HG02588 (cell line): ENCODE measurements at regions not wholly inside any gene's neighbourhood (a gene's known extent, or its start where the extent isn't known, plus 50 kb on each side); places are given as distances from the start of the nearest gene placed in this dataset.

Experiments
- ATAC-seq: cut with Tn5 transposase; IDR thresholded peaks from one replicate; pipeline ENCODE4 v1.9.1; 2021; ENCODE audit warnings: mild to moderate bottlenecking, moderate library complexity; ENCODE audit not compliant: unreplicated experiment

GRCh38 chr4:19999775-20000414 lies 251.8 kb upstream of the SLIT2 start:
- ATAC-seq, result no peak

DNA sequence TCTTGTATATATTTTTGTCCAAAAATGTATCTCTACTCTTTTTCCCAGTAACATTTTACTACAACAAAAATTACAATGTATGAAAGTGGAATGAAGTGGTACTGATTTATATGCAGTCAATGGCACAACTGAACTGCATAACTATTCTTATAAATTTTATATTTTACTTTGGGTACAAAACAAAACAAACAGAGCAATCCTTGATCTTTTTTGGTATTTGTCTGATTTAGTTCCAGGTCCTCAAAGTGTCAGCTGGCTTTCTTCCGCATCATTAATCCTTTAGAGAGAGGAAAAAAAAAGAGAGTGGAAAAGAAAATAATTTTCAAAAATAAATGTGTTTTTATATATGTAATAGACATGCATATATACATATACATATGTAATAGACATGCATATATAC lies 252.4 kb upstream of the SLIT2 start:
- ATAC-seq, result no peak

GRCh38 chr4:19993242-19993641 lies 258.5 kb upstream of the SLIT2 start:
- no peak for ATAC-seq

DNA sequence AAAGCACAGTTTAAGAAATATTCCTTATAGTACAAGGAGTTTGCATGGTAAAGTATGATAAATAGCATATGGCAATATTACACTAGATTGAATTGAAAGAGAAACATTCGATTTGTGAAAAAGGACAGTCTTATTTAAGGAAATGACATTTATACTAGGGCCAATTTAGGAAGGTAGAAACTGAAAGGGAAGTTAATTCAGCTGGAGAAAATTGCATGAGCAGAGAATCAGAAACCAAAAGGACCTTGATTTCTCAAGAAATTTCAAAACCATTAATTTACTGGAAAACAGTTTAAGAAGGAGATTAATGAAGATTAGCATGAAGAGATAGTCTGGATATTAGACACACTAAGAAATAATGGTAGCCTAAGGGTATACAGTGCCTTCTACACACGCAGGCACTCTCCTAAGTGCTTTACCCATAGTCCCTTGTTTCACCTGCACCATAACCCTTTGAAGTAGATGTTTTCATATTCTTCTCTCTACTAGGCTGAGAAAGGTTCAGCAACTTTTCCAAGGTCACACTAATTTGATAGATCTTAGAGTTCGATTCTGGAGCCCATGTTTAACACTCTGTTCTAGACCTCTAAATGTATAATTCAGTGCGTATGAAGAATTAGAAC lies 259.1 kb upstream of the SLIT2 start:
- no peak for ATAC-seq

DNA sequence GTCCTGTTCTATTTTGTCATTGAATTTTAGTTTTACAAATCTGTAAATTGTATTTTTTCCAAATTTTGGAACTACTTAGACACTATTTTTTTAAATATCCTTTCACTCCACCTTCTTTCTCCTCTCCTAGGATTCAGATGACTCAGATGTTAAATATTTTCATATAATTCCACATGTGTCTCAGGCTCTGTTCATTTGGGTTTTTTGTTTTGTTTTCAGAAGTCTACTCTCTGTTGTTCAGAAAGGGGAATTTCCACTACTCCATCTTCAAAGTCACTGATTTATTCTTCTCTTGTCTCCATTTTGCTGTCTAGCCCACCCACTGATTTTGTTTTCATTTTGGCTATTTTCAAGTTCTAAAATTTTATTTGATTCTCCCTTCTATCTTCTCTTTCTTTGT lies 264.0 kb upstream of the SLIT2 start:
- no peak for ATAC-seq

DNA sequence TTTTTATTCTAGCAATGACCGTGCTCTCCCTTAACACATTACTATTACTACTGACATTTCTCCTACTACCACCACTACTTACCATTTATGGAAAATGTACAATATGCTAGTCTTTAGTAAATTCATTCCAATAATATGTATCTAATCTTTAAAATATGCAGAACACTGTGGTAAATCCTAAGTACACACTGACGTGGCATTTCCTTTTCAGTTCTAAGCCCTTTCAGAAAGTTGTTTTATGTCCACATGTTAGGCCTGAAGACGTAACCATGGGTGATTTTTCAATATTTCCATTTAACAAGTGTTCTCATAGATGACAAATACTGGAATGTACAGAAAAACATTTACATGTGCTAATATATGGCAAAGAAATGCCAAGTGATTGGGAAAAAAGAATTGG lies 268.6 kb upstream of the SLIT2 start:
- no peak for ATAC-seq

- no peak for ATAC-seq
Observed at GRCh38 chr4:19982556-19982955, 269.1 kb upstream of the SLIT2 start.

- no peak for ATAC-seq
Observed at GRCh38 chr4:19971829-19972228, 279.9 kb upstream of the SLIT2 start.

- ATAC-seq, result no peak
Observed at GRCh38 chr4:19969492-19969891, 282.2 kb upstream of the SLIT2 start.

DNA sequence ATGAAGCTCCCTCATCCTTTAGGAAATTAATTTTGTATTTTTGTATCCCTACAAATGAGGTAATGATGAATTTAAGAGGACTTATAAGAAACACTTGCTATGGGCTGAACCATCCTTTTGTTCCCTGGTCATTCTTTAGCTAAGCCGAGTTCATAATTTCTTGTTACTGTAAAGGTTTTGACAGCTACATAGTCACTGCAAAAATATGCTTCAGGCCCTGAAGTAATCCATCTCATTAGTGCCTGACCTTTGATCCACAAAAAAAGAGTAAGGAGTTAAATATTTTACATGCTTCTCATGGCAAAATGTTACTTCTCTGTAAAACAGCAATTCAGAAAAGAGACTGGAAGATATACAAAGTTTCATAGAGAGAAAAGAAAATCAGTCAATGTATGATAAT lies 290.6 kb upstream of the SLIT2 start:
- no peak for ATAC-seq

GRCh38 chr4:19958848-19959247 lies 292.9 kb upstream of the SLIT2 start:
- ATAC-seq, result no peak

- no peak for ATAC-seq
Observed at GRCh38 chr4:19947349-19947748, 304.4 kb upstream of the SLIT2 start.

GRCh38 chr4:19945979-19946380 lies 305.7 kb upstream of the SLIT2 start:
- ATAC-seq, result no peak

DNA sequence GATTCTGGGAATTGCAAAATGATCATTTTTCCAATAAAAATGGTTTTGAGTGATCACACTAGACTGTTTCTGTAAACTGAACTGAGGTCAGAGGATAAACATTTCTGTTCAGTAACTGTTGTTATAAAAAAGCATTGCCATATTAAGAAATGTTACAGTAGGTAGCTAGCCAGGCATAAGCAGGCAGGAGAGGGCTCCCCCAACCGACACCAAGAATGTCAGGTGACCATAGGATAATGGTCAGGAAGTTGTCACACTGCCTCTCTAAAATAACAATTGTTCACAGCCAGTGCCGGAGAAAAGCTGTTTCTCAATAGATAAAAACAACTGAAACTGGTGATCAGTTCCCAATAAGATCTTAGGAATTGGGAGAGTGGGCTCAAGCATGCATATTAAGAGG lies 306.2 kb upstream of the SLIT2 start:
- no peak for ATAC-seq

GRCh38 chr4:19944806-19945205 lies 306.9 kb upstream of the SLIT2 start:
- ATAC-seq, result no peak

- no peak for ATAC-seq
Observed at GRCh38 chr4:19944251-19944650, 307.5 kb upstream of the SLIT2 start.

DNA sequence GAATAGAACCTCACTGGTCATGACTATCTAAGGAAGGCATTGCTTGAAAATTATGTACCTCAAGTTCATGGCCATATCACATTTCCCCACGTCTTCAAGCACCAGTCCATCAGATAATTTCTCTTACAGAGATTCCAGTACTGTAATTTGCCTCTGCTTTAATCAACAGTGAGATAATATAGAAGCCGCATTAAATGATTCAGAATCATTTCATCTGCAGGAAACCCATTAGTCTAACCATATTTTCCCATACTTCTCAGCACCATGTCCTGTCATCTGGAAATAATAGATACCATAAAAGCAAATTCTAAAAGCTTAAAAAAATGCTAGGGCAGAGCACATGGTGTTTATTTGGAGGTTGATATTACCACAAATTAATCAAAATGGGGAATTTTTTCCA lies 310.3 kb upstream of the SLIT2 start:
- ATAC-seq, result no peak

DNA sequence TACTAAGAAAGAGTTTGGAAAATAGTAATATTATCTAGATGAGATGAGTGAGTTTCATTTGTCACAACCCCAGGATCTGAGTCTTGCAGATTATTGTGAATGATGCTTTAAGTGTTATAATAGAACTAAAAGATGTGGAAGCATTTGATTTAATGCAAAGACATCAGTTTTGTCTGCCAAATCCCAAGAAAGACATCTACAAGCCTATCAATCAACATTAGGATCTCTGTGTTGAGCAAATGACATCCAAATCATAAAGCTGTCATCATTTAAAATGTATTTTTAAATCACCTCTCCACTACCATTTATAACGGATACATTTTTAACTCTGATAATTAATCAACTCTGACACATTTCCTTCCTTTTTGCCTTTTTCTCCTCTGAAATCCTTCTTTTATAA lies 310.8 kb upstream of the SLIT2 start:
- ATAC-seq, result no peak

- ATAC-seq, result no peak
Observed at GRCh38 chr4:19936476-19936875, 315.2 kb upstream of the SLIT2 start.

- no peak for ATAC-seq
Observed at GRCh38 chr4:19930742-19931141, 321.0 kb upstream of the SLIT2 start.

DNA sequence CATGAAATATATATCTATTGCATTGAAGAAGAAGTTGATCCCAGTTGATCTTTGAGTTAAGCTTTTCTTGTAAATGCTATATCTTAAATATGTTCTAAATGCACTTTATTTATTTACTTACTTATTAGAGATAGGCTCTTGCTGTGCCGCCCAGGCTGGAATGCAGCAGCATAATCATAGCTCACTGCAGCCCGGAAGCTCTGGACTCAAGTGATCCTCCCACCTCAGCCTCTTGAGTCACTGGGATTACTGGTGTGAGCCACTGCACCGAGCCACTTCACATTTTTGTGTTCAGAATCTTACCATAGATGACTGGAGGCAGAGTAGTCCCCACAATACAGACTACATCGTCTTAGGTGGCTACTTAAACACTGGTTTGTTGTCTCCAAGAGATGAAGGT lies 324.3 kb upstream of the SLIT2 start:
- ATAC-seq, result no peak

DNA sequence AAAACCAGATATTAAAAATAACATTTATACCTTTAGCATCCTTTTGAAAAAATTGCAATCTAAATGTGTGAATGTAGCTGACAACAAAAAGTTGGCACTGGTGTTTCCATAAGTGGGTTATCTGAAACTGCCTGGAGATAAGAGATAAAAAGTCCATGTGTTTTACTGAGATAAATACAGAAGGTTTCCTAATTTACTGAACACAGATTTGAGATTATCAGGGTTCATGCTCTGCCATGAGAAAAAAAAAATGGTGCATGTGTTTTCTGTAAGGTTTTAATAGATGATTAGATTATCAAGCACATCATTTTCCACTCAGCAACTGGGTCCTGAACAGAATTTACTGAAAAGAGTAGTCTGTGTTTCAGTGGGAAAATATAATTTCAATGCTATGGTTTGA lies 326.2 kb upstream of the SLIT2 start:
- no peak for ATAC-seq

DNA sequence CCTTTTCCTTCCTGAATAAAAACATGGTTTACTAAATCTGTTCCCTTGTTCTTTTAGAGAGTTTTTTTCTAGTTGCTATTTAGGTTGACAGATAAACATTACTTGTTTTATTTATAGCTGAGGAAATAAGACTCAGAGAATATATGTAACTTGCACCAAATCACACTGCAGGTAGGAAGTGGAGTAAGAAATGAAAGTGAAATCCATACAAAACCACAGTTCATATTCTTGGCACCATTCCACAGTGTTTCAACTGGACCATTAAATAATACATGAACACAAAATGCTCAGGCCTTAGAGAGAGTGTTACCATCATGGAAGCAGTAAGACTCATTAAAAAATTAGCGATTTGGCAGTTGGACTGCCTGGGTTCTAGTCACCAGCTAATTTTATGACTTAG lies 326.9 kb upstream of the SLIT2 start:
- ATAC-seq, result no peak
